ENCODE measurements at regions not wholly inside any gene's neighbourhood (a gene's known extent, or its start where the extent isn't known, plus 50 kb on each side); places are given as distances from the start of the nearest gene placed in this dataset.

DNA sequence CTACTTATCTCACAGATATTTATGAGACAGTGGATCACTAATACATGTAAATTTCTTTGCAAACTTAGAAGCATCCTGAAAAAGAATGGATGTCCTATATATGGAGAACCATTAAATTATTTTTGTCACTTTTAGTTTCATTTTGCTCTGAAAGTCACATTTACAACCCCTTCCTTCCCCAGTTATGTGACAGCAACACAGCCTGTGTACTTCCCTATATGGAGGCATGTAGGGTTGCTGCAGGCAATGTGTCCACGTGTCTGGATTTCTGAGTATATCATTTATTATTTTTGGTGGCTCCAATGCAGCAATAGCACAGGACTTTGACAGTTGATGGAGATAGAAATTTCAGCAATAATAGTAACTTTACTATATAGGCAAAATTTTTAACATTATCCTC lies 156.4 kb downstream of the ST8SIA4 start:
- Histone ChIP-seq H3K27ac (ENCODE audit: insufficient read depth, low read depth, low read length) (no peak overlapping the region), H3K79me2 (ENCODE audit: control insufficient read depth, insufficient read depth, low read length) (no peaks in the 10 kb centered on the region), H2AFZ (ENCODE audit: low read depth, low read length) (no peak overlapping the region), H3K27me3 (ENCODE audit: control insufficient read depth in 2 of 2, insufficient read depth in 2 of 2, low read length in 2 of 2) (no peaks in the 10 kb centered on the region), H3K9me1 (replicated peaks; ENCODE audit: control insufficient read depth, extremely low read depth, insufficient read depth, low read length) (no peaks in the 10 kb centered on the region), H3K9ac (replicated peaks; ENCODE audit: extremely low read depth, insufficient read depth, low read length) (no peak overlapping the region), H3K4me1 (ENCODE audit: control insufficient read depth, extremely low read depth, insufficient read depth, low read length) (no peaks in the 10 kb centered on the region), H3K4me3 (replicated peaks in 1 of 3; ENCODE audit: insufficient read depth in 1 of 3, low read depth in 1 of 3, low read length in 3 of 3) (no peak overlapping the region), H3K36me3 (ENCODE audit: control insufficient read depth in 2 of 2, extremely low read depth in 1 of 2, insufficient read depth in 2 of 2, low read length in 2 of 2) (no peaks in the 10 kb centered on the region), H3K9me3 (replicated peaks; ENCODE audit: control insufficient read depth, insufficient read depth, low read length) (no peaks in the 10 kb centered on the region), H4K20me1 (replicated peaks; ENCODE audit: control insufficient read depth, extremely low read depth, insufficient read depth, low read length) (no peaks in the 10 kb centered on the region), H3K4me2 (ENCODE audit: insufficient read depth, low read length) (no peak overlapping the region)
- no peak for FAIRE-seq
- TF ChIP-seq POLR2A (IDR thresholded peaks at IDR 0.05; ENCODE audit: low read depth, low read length) (no peak), FOS (IDR thresholded peaks at IDR 0.05; ENCODE audit: borderline replicate concordance, insufficient read depth, low read length) (no peak), JUN (IDR thresholded peaks at IDR 0.05; ENCODE audit: borderline replicate concordance, insufficient read depth, insufficient read length, low read depth) (no peak), EZH2 (IDR thresholded peaks at IDR 0.05; ENCODE audit: borderline replicate concordance, low read depth, low read length, severe bottlenecking) (no peak), POLR2AphosphoS5 (IDR thresholded peaks at IDR 0.05; ENCODE audit: insufficient read depth, low read depth, low read length) (no peak), MYC (IDR thresholded peaks at IDR 0.05; ENCODE audit: low read depth, low read length) (no peak), GATA2 (IDR thresholded peaks at IDR 0.05; ENCODE audit: insufficient read depth, insufficient read length, low read depth, low read length) (no peak)
- TF ChIP-seq, protein P1, sequence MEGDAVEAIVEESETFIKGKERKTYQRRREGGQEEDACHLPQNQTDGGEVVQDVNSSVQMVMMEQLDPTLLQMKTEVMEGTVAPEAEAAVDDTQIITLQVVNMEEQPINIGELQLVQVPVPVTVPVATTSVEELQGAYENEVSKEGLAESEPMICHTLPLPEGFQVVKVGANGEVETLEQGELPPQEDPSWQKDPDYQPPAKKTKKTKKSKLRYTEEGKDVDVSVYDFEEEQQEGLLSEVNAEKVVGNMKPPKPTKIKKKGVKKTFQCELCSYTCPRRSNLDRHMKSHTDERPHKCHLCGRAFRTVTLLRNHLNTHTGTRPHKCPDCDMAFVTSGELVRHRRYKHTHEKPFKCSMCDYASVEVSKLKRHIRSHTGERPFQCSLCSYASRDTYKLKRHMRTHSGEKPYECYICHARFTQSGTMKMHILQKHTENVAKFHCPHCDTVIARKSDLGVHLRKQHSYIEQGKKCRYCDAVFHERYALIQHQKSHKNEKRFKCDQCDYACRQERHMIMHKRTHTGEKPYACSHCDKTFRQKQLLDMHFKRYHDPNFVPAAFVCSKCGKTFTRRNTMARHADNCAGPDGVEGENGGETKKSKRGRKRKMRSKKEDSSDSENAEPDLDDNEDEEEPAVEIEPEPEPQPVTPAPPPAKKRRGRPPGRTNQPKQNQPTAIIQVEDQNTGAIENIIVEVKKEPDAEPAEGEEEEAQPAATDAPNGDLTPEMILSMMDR (IDR thresholded peaks at IDR 0.05; ENCODE audit: extremely low read depth in 1 of 2, insufficient read depth in 1 of 2, low read depth in 1 of 2, low read length in 2 of 2) = no peak
- TF ChIP-seq, protein P2, sequence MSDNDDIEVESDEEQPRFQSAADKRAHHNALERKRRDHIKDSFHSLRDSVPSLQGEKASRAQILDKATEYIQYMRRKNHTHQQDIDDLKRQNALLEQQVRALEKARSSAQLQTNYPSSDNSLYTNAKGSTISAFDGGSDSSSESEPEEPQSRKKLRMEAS (IDR thresholded peaks at IDR 0.05; ENCODE audit: insufficient read depth, insufficient read length) = no peak
- CTCF ChIA-PET = no interaction called here
- dilution Hi-C loops (cut with MboI; ENCODE audit: extremely low pct_ligation_motif_present, low sequenced_read_pairs) (no loop called here), intact Hi-C loops (cut with micrococcal nuclease) (no loop called here)
- POLR2A ChIA-PET = interaction anchor here (0.6 kb wide), 1 partner anchor 28 kb away, joined by 12 read pairs; no protein-coding TSS in a partner anchor
- BruUV-seq (replicated peaks) = no TSS peak
- no peak for DNase-seq (ENCODE audit: low read depth, low spot score)

All from endothelial cell of umbilical vein (primary cell).